ENCODE measurements at regions not wholly inside any gene's neighbourhood (a gene's known extent, or its start where the extent isn't known, plus 50 kb on each side); places are given as distances from the start of the nearest gene placed in this dataset.
"Not testable (repeated sequence)": the region's sequence is repeated elsewhere in the genome, so short reads cannot be mapped to it uniquely, and the experiment has no call there.

- no peaks in the 10 kb centered on the region for H3K27me3 ChIP-seq
- no peaks in the 10 kb centered on the region for H3K9me3 ChIP-seq
- intact Hi-C loops (cut with DNase I; ENCODE audit: low total_unique reads) = no loop called here
- no peaks in the 10 kb centered on the region for H3K36me3 ChIP-seq
- no peak overlapping the region for H3K4me3 ChIP-seq
- no peaks in the 10 kb centered on the region for H3K4me1 ChIP-seq
- H3K27ac ChIP-seq = no peak overlapping the region
- no peak for TF ChIP-seq POLR2A (IDR thresholded peaks at IDR 0.05)
- no peak for TF ChIP-seq CTCF (IDR thresholded peaks at IDR 0.05)
- DNase-seq = no peak
These were observed 283.0 kb downstream of the RND3 start for GRCh38 chr2:150204451-150204850.

GRCh38 chr2:150194816-150195215, 292.7 kb downstream of the RND3 start:
- H3K36me3 ChIP-seq; H3K27ac ChIP-seq; DNase-seq; H3K9me3 ChIP-seq; H3K27me3 ChIP-seq; H3K4me1 ChIP-seq; H3K4me3 ChIP-seq; intact Hi-C loops (cut with DNase I; ENCODE audit: low total_unique reads): not testable (repeated sequence)

GRCh38 chr2:150192701-150193100, 294.8 kb downstream of the RND3 start:
- no peak overlapping the region for H3K27ac ChIP-seq
- no peak overlapping the region for H3K4me3 ChIP-seq
- no peaks in the 10 kb centered on the region for H3K27me3 ChIP-seq
- H3K4me1 ChIP-seq = no peaks in the 10 kb centered on the region
- intact Hi-C loops (cut with DNase I; ENCODE audit: low total_unique reads) = no loop called here
- no peaks in the 10 kb centered on the region for H3K36me3 ChIP-seq
- TF ChIP-seq POLR2A (IDR thresholded peaks at IDR 0.05) = no peak
- TF ChIP-seq CTCF (IDR thresholded peaks at IDR 0.05) = no peak
- no peaks in the 10 kb centered on the region for H3K9me3 ChIP-seq
- no peak for DNase-seq

GRCh38 chr2:150191349-150191748, 296.1 kb downstream of the RND3 start:
- H3K27me3 ChIP-seq = no peaks in the 10 kb centered on the region
- H3K36me3 ChIP-seq = no peaks in the 10 kb centered on the region
- intact Hi-C loops (cut with DNase I; ENCODE audit: low total_unique reads) = no loop called here

GRCh38 chr2:150190546-150190945, 296.9 kb downstream of the RND3 start:
- Histone ChIP-seq H3K4me1 (no peaks in the 10 kb centered on the region), H3K36me3 (no peaks in the 10 kb centered on the region), H3K9me3 (no peaks in the 10 kb centered on the region), H3K4me3 (no peak overlapping the region), H3K27ac (no peak overlapping the region), H3K27me3 (no peaks in the 10 kb centered on the region)
- no peak for DNase-seq
- intact Hi-C loops (cut with DNase I; ENCODE audit: low total_unique reads) = no loop called here
- no peak for TF ChIP-seq POLR2A (IDR thresholded peaks at IDR 0.05)
- no peak for TF ChIP-seq CTCF (IDR thresholded peaks at IDR 0.05)

More at GRCh38 chr2:150191349-150191748, 296.1 kb downstream of the RND3 start:
- no peak for DNase-seq
- no peak overlapping the region for H3K27ac ChIP-seq
- H3K4me1 ChIP-seq = no peaks in the 10 kb centered on the region
- TF ChIP-seq CTCF (IDR thresholded peaks at IDR 0.05) = no peak
- TF ChIP-seq POLR2A (IDR thresholded peaks at IDR 0.05) = no peak
- H3K9me3 ChIP-seq = no peaks in the 10 kb centered on the region
- H3K4me3 ChIP-seq = no peak overlapping the region

- H3K9me3 ChIP-seq = no peaks in the 10 kb centered on the region
- no peak overlapping the region for H3K4me3 ChIP-seq
- H3K27me3 ChIP-seq = no peaks in the 10 kb centered on the region
- TF ChIP-seq CTCF (IDR thresholded peaks at IDR 0.05) (no peak), POLR2A (IDR thresholded peaks at IDR 0.05) (no peak)
- H3K4me1 ChIP-seq = no peaks in the 10 kb centered on the region
- intact Hi-C loops (cut with DNase I; ENCODE audit: low total_unique reads) = no loop called here
- no peaks in the 10 kb centered on the region for H3K36me3 ChIP-seq
- no peak overlapping the region for H3K27ac ChIP-seq
- DNase-seq = no peak
These were observed 298.7 kb downstream of the RND3 start for GRCh38 chr2:150188800-150189199.
